GM23338 (cell line): ENCODE measurements at regions not wholly inside any gene's neighbourhood (a gene's known extent, or its start where the extent isn't known, plus 50 kb on each side); places are given as distances from the start of the nearest gene placed in this dataset.

Source experiments
- CREB1 ChIP-seq: fragments of 250-450 bp; sonication (Bioruptor Pico); IDR thresholded peaks from 2 replicates; pipeline ENCODE4 v1.5.0; 2020; ENCODE audit warnings: low read depth, mild to moderate bottlenecking, moderate library complexity
- CTCF ChIP-seq, 2 experiments: fragments of 200-600 bp in 1 of 2; sonication (generic) in 1 of 2; conservative IDR thresholded peaks; 2 replicates each; pipeline versions ENCODE4 v1.5.1 to v1.6.1; 2016 to 2017; ENCODE audit warnings: antibody characterized with exemption in 2 of 2, low read depth in 2 of 2, mild to moderate bottlenecking in 2 of 2, moderate library complexity in 1 of 2
- ETS1 ChIP-seq: IDR thresholded peaks from 2 replicates; pipeline ENCODE4 v1.6.1; 2016; ENCODE audit warnings: antibody characterized with exemption
- EZH2 ChIP-seq: fragments of 200-600 bp; sonication (generic); IDR thresholded peaks from one replicate; pipeline ENCODE4 v1.8.0; 2017; ENCODE audit warnings: antibody characterized with exemption, mild to moderate bottlenecking, low read depth; ENCODE audit not compliant: unreplicated experiment
- EZH2phosphoT487 ChIP-seq: fragments of 200-600 bp; sonication (generic); IDR thresholded peaks from one replicate; pipeline ENCODE4 v1.8.1; 2018; ENCODE audit warnings: antibody characterized with exemption; ENCODE audit not compliant: unreplicated experiment
- JUNB ChIP-seq: IDR thresholded peaks from one replicate; pipeline ENCODE4 v1.6.1; 2016; ENCODE audit warnings: antibody characterized with exemption; ENCODE audit not compliant: unreplicated experiment
- NANOG ChIP-seq: IDR thresholded peaks from 2 replicates; pipeline ENCODE4 v1.6.1; 2016; ENCODE audit warnings: antibody characterized with exemption, borderline replicate concordance
- POLR2AphosphoS5 ChIP-seq: IDR thresholded peaks from 2 replicates; pipeline ENCODE4 v1.6.1; 2016; ENCODE audit warnings: antibody characterized with exemption, low read depth
- REST ChIP-seq: IDR thresholded peaks from one replicate; pipeline ENCODE4 v1.6.1; 2018; ENCODE audit warnings: antibody characterized with exemption; ENCODE audit not compliant: unreplicated experiment
- STAT1 ChIP-seq: IDR thresholded peaks from one replicate; pipeline ENCODE4 v1.6.1; 2016; ENCODE audit warnings: antibody characterized with exemption; ENCODE audit not compliant: unreplicated experiment
- ZNF114 ChIP-seq: fragments of 250-450 bp; sonication (Bioruptor Pico); IDR thresholded peaks from 2 replicates; pipeline ENCODE4 v1.5.0; 2020; ENCODE audit warnings: mild to moderate bottlenecking, moderate library complexity
- ZNF331 ChIP-seq: fragments of 250-450 bp; sonication (Bioruptor Pico); IDR thresholded peaks from 2 replicates; pipeline ENCODE4 v1.5.0; 2020; ENCODE audit warnings: low read depth, mild to moderate bottlenecking, moderate library complexity

GRCh38 chr4:111781611-111782010 is 363.6 kb upstream of the FAM241A start:
- TF ChIP-seq CTCF (conservative IDR thresholded peaks at IDR 0.05; ENCODE audit: low read depth in 2 of 2), result no peak
- TF ChIP-seq REST, result no peak
- no peak for TF ChIP-seq POLR2AphosphoS5
- no peak for TF ChIP-seq EZH2
- TF ChIP-seq ZNF331 (CRISPR knock-in tag), result no peak
- no peak for TF ChIP-seq ZNF114 (CRISPR knock-in tag)
- TF ChIP-seq NANOG, result no peak
- TF ChIP-seq EZH2phosphoT487, result no peak
- TF ChIP-seq JUNB, result no peak
- TF ChIP-seq ETS1, result no peak
- TF ChIP-seq CREB1 (CRISPR knock-in tag), result no peak
- no peak for TF ChIP-seq STAT1
